ENCODE measurements at regions not wholly inside any gene's neighbourhood (a gene's known extent, or its start where the extent isn't known, plus 50 kb on each side); places are given as distances from the start of the nearest gene placed in this dataset.

DNA sequence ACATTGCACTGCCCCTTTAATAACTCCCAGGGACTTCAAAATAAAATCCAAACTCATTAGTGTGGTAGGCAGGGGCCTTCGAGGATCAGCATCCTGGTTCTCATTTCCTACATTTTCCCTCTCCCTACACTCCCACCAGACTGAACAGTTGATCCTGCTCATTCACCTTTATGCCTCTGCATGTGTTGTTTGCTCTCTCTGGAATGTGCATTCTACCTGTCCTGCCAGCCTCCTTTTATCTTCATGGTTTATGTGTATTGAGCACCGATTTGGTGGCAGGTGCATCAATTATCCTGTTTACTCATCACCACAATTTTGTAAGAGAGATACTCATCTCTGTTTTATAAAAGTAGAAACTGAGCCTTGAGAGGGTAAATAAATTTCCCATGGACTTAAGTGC is 125.0 kb downstream of the ADSS2 start:
- no peaks in the 10 kb centered on the region for H3F3A ChIP-seq (ENCODE audit: insufficient read depth, low read length, poor library complexity, severe bottlenecking)
- H3K79me2 ChIP-seq (replicated peaks; ENCODE audit: insufficient read depth, low read length), result no peaks in the 10 kb centered on the region
- H3K9ac ChIP-seq (ENCODE audit: low read length), result no peak overlapping the region
- no peak overlapping the region for H2AFZ ChIP-seq (ENCODE audit: low read depth, low read length)
- no peaks in the 10 kb centered on the region for H3K27me3 ChIP-seq (ENCODE audit: insufficient read depth, low read depth, low read length)
- H3K9me2 ChIP-seq (ENCODE audit: insufficient read depth, low read length), result no peaks in the 10 kb centered on the region
- H4K20me1 ChIP-seq (ENCODE audit: insufficient read depth), result no peaks in the 10 kb centered on the region
- no peaks in the 10 kb centered on the region for H3K9me3 ChIP-seq (ENCODE audit: low read length)
- H3K4me2 ChIP-seq (ENCODE audit: low read length), result no peak overlapping the region
- TF ChIP-seq TAF1 (IDR thresholded peaks at IDR 0.05; ENCODE audit: low read depth) (no peak), RAD21 (conservative IDR thresholded peaks at IDR 0.05) (no peak), SMC3 (conservative IDR thresholded peaks at IDR 0.05; ENCODE audit: poor library complexity) (no peak), EZH2 (IDR thresholded peaks at IDR 0.05; ENCODE audit: borderline replicate concordance, insufficient read depth, low read length, poor library complexity, severe bottlenecking) (no peak)
- H3K4me3 ChIP-seq (ENCODE audit: low read length), result no peak overlapping the region
- no peaks in the 10 kb centered on the region for H3K36me3 ChIP-seq (ENCODE audit: insufficient read depth, low read length)
- H3K27ac ChIP-seq (ENCODE audit: low read length), result no peak overlapping the region

DNA sequence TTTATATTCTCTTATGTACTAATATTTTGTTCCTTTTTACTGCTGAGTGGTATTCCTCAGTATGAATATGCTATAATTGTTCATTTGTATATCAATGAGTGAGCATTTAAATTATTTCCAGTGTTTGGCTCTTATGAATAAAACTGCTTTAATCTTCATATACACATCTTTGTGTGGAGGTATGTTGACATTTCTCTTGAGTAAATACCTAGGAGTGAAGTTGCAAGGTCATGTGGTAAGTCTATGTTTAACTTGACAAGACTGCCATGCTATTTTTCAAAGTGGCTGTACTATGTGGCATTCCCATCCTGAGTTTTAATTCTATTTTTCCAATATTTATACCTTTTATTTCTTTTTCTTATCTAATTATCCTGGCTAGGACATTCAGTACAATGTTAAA is 124.2 kb downstream of the ADSS2 start:
- H3K9me2 ChIP-seq (ENCODE audit: insufficient read depth, low read length), result no peaks in the 10 kb centered on the region
- no peaks in the 10 kb centered on the region for H3K36me3 ChIP-seq (ENCODE audit: insufficient read depth, low read length)
- TF ChIP-seq SMC3 (conservative IDR thresholded peaks at IDR 0.05; ENCODE audit: poor library complexity) (no peak), MXI1 (conservative IDR thresholded peaks at IDR 0.05; ENCODE audit: poor library complexity, severe bottlenecking) (no peak), EZH2 (IDR thresholded peaks at IDR 0.05; ENCODE audit: borderline replicate concordance, insufficient read depth, low read length, poor library complexity, severe bottlenecking) (no peak), EP300 (conservative IDR thresholded peaks at IDR 0.05; ENCODE audit: poor library complexity, severe bottlenecking) (no peak), RAD21 (conservative IDR thresholded peaks at IDR 0.05) (no peak), TAF1 (IDR thresholded peaks at IDR 0.05; ENCODE audit: low read depth) (no peak), POLR2AphosphoS5 (IDR thresholded peaks at IDR 0.05) (no peak)
- TF ChIP-seq, protein P1, sequence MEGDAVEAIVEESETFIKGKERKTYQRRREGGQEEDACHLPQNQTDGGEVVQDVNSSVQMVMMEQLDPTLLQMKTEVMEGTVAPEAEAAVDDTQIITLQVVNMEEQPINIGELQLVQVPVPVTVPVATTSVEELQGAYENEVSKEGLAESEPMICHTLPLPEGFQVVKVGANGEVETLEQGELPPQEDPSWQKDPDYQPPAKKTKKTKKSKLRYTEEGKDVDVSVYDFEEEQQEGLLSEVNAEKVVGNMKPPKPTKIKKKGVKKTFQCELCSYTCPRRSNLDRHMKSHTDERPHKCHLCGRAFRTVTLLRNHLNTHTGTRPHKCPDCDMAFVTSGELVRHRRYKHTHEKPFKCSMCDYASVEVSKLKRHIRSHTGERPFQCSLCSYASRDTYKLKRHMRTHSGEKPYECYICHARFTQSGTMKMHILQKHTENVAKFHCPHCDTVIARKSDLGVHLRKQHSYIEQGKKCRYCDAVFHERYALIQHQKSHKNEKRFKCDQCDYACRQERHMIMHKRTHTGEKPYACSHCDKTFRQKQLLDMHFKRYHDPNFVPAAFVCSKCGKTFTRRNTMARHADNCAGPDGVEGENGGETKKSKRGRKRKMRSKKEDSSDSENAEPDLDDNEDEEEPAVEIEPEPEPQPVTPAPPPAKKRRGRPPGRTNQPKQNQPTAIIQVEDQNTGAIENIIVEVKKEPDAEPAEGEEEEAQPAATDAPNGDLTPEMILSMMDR (IDR thresholded peaks at IDR 0.05; ENCODE audit: poor library complexity, severe bottlenecking), result no peak
- TF ChIP-seq, protein P2, sequence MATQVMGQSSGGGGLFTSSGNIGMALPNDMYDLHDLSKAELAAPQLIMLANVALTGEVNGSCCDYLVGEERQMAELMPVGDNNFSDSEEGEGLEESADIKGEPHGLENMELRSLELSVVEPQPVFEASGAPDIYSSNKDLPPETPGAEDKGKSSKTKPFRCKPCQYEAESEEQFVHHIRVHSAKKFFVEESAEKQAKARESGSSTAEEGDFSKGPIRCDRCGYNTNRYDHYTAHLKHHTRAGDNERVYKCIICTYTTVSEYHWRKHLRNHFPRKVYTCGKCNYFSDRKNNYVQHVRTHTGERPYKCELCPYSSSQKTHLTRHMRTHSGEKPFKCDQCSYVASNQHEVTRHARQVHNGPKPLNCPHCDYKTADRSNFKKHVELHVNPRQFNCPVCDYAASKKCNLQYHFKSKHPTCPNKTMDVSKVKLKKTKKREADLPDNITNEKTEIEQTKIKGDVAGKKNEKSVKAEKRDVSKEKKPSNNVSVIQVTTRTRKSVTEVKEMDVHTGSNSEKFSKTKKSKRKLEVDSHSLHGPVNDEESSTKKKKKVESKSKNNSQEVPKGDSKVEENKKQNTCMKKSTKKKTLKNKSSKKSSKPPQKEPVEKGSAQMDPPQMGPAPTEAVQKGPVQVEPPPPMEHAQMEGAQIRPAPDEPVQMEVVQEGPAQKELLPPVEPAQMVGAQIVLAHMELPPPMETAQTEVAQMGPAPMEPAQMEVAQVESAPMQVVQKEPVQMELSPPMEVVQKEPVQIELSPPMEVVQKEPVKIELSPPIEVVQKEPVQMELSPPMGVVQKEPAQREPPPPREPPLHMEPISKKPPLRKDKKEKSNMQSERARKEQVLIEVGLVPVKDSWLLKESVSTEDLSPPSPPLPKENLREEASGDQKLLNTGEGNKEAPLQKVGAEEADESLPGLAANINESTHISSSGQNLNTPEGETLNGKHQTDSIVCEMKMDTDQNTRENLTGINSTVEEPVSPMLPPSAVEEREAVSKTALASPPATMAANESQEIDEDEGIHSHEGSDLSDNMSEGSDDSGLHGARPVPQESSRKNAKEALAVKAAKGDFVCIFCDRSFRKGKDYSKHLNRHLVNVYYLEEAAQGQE (IDR thresholded peaks at IDR 0.05; ENCODE audit: borderline replicate concordance), result no peak
- no peak overlapping the region for H3K27ac ChIP-seq (ENCODE audit: low read length)
- no peaks in the 10 kb centered on the region for H4K20me1 ChIP-seq (ENCODE audit: insufficient read depth)
- no peak overlapping the region for H2AFZ ChIP-seq (ENCODE audit: low read depth, low read length)
- H3K4me3 ChIP-seq (ENCODE audit: low read length), result no peak overlapping the region
- no peak overlapping the region for H3K4me2 ChIP-seq (ENCODE audit: low read length)
- no peak overlapping the region for H3K9ac ChIP-seq (ENCODE audit: low read length)
- H3K9me3 ChIP-seq (ENCODE audit: low read length), result no peaks in the 10 kb centered on the region
- H3F3A ChIP-seq (ENCODE audit: insufficient read depth, low read length, poor library complexity, severe bottlenecking), result no peaks in the 10 kb centered on the region
- H3K27me3 ChIP-seq (ENCODE audit: insufficient read depth, low read depth, low read length), result no peaks in the 10 kb centered on the region
- H3K79me2 ChIP-seq (replicated peaks; ENCODE audit: insufficient read depth, low read length), result no peaks in the 10 kb centered on the region

DNA sequence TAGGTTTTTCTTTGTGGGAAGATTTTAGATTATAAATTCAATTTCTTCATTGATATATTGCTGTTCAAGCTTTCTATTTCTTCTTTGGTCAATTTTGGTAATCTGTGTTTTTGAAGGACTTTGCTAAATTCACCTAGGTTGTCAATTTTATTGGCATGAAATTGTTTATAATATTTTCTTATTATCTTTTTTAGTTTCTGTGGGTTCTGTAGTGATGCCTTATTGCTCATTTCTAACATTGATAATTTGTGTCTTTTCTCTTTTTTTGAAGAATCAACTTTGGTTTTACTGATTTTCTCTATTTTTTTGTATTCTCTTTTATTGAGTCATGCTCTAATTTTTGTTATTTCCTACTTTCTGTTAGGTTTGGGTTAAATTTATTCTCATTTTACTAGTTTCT is 123.2 kb downstream of the ADSS2 start:
- Histone ChIP-seq H3K4me2 (ENCODE audit: low read length) (no peak overlapping the region), H3F3A (ENCODE audit: insufficient read depth, low read length, poor library complexity, severe bottlenecking) (no peaks in the 10 kb centered on the region), H3K27ac (ENCODE audit: low read length) (no peak overlapping the region), H3K79me2 (replicated peaks; ENCODE audit: insufficient read depth, low read length) (no peaks in the 10 kb centered on the region), H3K9ac (ENCODE audit: low read length) (no peak overlapping the region), H3K9me3 (ENCODE audit: low read length) (no peaks in the 10 kb centered on the region), H3K4me3 (ENCODE audit: low read length) (no peak overlapping the region), H3K9me2 (ENCODE audit: insufficient read depth, low read length) (no peaks in the 10 kb centered on the region), H4K20me1 (ENCODE audit: insufficient read depth) (no peaks in the 10 kb centered on the region), H3K27me3 (ENCODE audit: insufficient read depth, low read depth, low read length) (no peaks in the 10 kb centered on the region), H3K36me3 (ENCODE audit: insufficient read depth, low read length) (no peaks in the 10 kb centered on the region), H2AFZ (ENCODE audit: low read depth, low read length) (no peak overlapping the region)
- TF ChIP-seq, protein P2 (IDR thresholded peaks at IDR 0.05; ENCODE audit: borderline replicate concordance), result no peak
- TF ChIP-seq EP300 (conservative IDR thresholded peaks at IDR 0.05; ENCODE audit: poor library complexity, severe bottlenecking) (no peak), EZH2 (IDR thresholded peaks at IDR 0.05; ENCODE audit: borderline replicate concordance, insufficient read depth, low read length, poor library complexity, severe bottlenecking) (no peak), MXI1 (conservative IDR thresholded peaks at IDR 0.05; ENCODE audit: poor library complexity, severe bottlenecking) (no peak), RAD21 (conservative IDR thresholded peaks at IDR 0.05) (no peak), POLR2AphosphoS5 (IDR thresholded peaks at IDR 0.05) (no peak), TAF1 (IDR thresholded peaks at IDR 0.05; ENCODE audit: low read depth) (no peak), SMC3 (conservative IDR thresholded peaks at IDR 0.05; ENCODE audit: poor library complexity) (no peak)
- TF ChIP-seq, protein P1 (IDR thresholded peaks at IDR 0.05; ENCODE audit: poor library complexity, severe bottlenecking), result no peak
